H1 (cell line): ENCODE measurements at regions not wholly inside any gene's neighbourhood (a gene's known extent, or its start where the extent isn't known, plus 50 kb on each side); places are given as distances from the start of the nearest gene placed in this dataset.

Experiments
- CTCF ChIA-PET: fragments of 300-600 bp; sonication (Branson Sonifier 250); formaldehyde crosslinking; loops from one replicate; lab custom pipeline; 2021; ENCODE audit not compliant: partially characterized antibody; lab: Charles Lee
- POLR2A ChIA-PET: fragments of 300-600 bp; sonication (Branson Sonifier 250); formaldehyde crosslinking; loops from one replicate; lab custom pipeline; 2021; ENCODE audit warnings: inconsistent platforms; ENCODE audit not compliant: partially characterized antibody; lab: Charles Lee
- DNase-seq, 2 experiments: peaks; one replicate each; pipeline versions ENCODE4 v3.0.0 to v3.0.0-alpha.2; 2010 to 2022; ENCODE audit warnings: low spot score in 2 of 2, low read depth in 1 of 2, mixed read lengths in 1 of 2
- FAIRE-seq: peaks from 2 replicates; lab custom pipeline; 2011; peaks lifted over from hg19 to GRCh38; lab: Jason Lieb, UNC
- H2AFZ ChIP-seq: 2 replicates; pipeline ENCODE4 v1.8.1; 2012; ENCODE audit warnings: low read length, inconsistent platforms
- H2AK5ac ChIP-seq: 2 replicates; pipeline ENCODE4 v1.6.1; 2013; ENCODE audit warnings: low read depth, low read length
- H2BK120ac ChIP-seq: replicated peaks from 2 replicates; pipeline ENCODE3; 2013; ENCODE audit warnings: low read depth, low read length, inconsistent platforms
- H2BK12ac ChIP-seq: 2 replicates; pipeline ENCODE4 v1.6.1; 2013; ENCODE audit warnings: low read depth, low read length
- H2BK15ac ChIP-seq: 2 replicates; pipeline ENCODE4 v1.6.1; 2013; ENCODE audit warnings: low read length
- H2BK20ac ChIP-seq: 2 replicates; pipeline ENCODE4 v1.6.1; 2013; ENCODE audit warnings: low read length
- H2BK5ac ChIP-seq: 2 replicates; pipeline ENCODE4 v1.6.1; 2013; ENCODE audit warnings: low read depth, low read length
- H3K14ac ChIP-seq: 2 replicates; pipeline ENCODE4 v1.6.1; 2013; ENCODE audit warnings: inconsistent platforms; ENCODE audit not compliant: insufficient read length
- H3K18ac ChIP-seq: 2 replicates; pipeline ENCODE4 v1.6.1; 2013; ENCODE audit warnings: low read length; ENCODE audit errors: extremely low read depth
- H3K23ac ChIP-seq: 2 replicates; pipeline ENCODE4 v1.6.1; 2013; ENCODE audit warnings: inconsistent platforms; ENCODE audit not compliant: insufficient read length
- H3K23me2 ChIP-seq: 2 replicates; pipeline ENCODE4 v1.6.1; 2013; ENCODE audit warnings: low read depth, low read length
- H3K27ac ChIP-seq: 2 replicates; pipeline ENCODE4 v1.6.1; 2011; ENCODE audit warnings: low read depth, low read length, inconsistent platforms
- H3K27me3 ChIP-seq, 4 experiments: replicated peaks in 1 of 4; 1 replicate in 1 of 4; 2 replicates in 3 of 4; pipeline versions ENCODE4 v1.6.1 to v1.8.1; 2011 to 2013; ENCODE audit warnings: low read length in 3 of 4, mild to moderate bottlenecking in 3 of 4, inconsistent platforms in 2 of 4, mixed read lengths in 2 of 4, moderate library complexity in 1 of 4; ENCODE audit not compliant: control insufficient read depth in 3 of 4, insufficient read depth in 3 of 4; ENCODE audit errors: extremely low read depth in 1 of 4
- H3K36me3 ChIP-seq, 4 experiments: 2 replicates each; pipeline versions ENCODE4 v1.6.1 to v1.8.1; 2011 to 2013; ENCODE audit warnings: mild to moderate bottlenecking in 4 of 4, low read length in 3 of 4, moderate library complexity in 2 of 4, control low read depth in 1 of 4, inconsistent platforms in 1 of 4; ENCODE audit not compliant: insufficient read depth in 4 of 4, control insufficient read depth in 2 of 4
- H3K4ac ChIP-seq: replicated peaks from 2 replicates; pipeline ENCODE3; 2013; ENCODE audit warnings: low read length, low read depth, mixed read lengths, inconsistent platforms; ENCODE audit not compliant: insufficient read length
- H3K4me1 ChIP-seq, 4 experiments: replicated peaks in 1 of 4; 1 replicate in 1 of 4; 2 replicates in 3 of 4; pipeline versions ENCODE4 v1.6.1 to v1.8.1; 2011 to 2013; ENCODE audit warnings: low read length in 3 of 4, inconsistent platforms in 2 of 4, mixed read lengths in 1 of 4; ENCODE audit not compliant: insufficient read depth in 4 of 4, control insufficient read depth in 3 of 4
- H3K4me2 ChIP-seq, 2 experiments: 2 replicates each; pipeline versions ENCODE4 v1.6.1 to v1.8.1; 2011 to 2013; ENCODE audit warnings: low read depth in 2 of 2, low read length in 2 of 2, control low read depth in 1 of 2, inconsistent platforms in 1 of 2, mild to moderate bottlenecking in 1 of 2; ENCODE audit not compliant: insufficient read depth in 1 of 2
- H3K4me3 ChIP-seq, 4 experiments: fragments of 200-600, 300-600 bp in 1 of 4; sonication (generic), shearing (Covaris generic), sonication (Bioruptor Twin) in 1 of 4; 2 replicates each; pipeline versions ENCODE4 v1.5.1 to v1.8.1; 2011 to 2016; ENCODE audit warnings: low read length in 4 of 4, low read depth in 3 of 4, control low read depth in 2 of 4, inconsistent platforms in 2 of 4, mild to moderate bottlenecking in 2 of 4, mixed read lengths in 1 of 4, moderate library complexity in 1 of 4; ENCODE audit not compliant: insufficient read depth in 2 of 4; ENCODE audit errors: extremely low read depth in 1 of 4
- H3K56ac ChIP-seq: replicated peaks from 2 replicates; pipeline ENCODE3; 2013; ENCODE audit warnings: low read depth, mild to moderate bottlenecking, mixed read lengths, low read length, inconsistent platforms; ENCODE audit not compliant: insufficient read length
- H3K79me1 ChIP-seq: 2 replicates; pipeline ENCODE4 v1.6.1; 2013; ENCODE audit warnings: low read depth, low read length, control low read depth
- H3K79me2 ChIP-seq, 2 experiments: 2 replicates each; pipeline versions ENCODE4 v1.6.1 to v1.8.1; 2012 to 2013; ENCODE audit warnings: low read length in 2 of 2, mild to moderate bottlenecking in 2 of 2, inconsistent platforms in 1 of 2; ENCODE audit not compliant: insufficient read depth in 2 of 2, control insufficient read depth in 1 of 2
- H3K9ac ChIP-seq, 4 experiments: replicated peaks in 1 of 4; 1 replicate in 1 of 4; 2 replicates in 3 of 4; pipeline versions ENCODE4 v1.6.1 to v1.8.1; 2011 to 2013; ENCODE audit warnings: low read depth in 3 of 4, low read length in 3 of 4, control low read depth in 2 of 4, mild to moderate bottlenecking in 2 of 4, moderate library complexity in 2 of 4, inconsistent platforms in 1 of 4; ENCODE audit errors: extremely low read depth in 1 of 4
- H3K9me3 ChIP-seq, 2 experiments: 2 replicates each; pipeline versions ENCODE4 v1.6.1 to v1.8.1; 2012 to 2013; ENCODE audit warnings: mild to moderate bottlenecking in 2 of 2, moderate library complexity in 2 of 2, control low read depth in 1 of 2, inconsistent platforms in 1 of 2, low read depth in 1 of 2, low read length in 1 of 2, mixed read lengths in 1 of 2; ENCODE audit not compliant: insufficient read depth in 2 of 2
- H4K20me1 ChIP-seq, 2 experiments: replicated peaks in 1 of 2; 2 replicates each; pipeline versions ENCODE3 to v1.8.1; 2011 to 2013; ENCODE audit warnings: inconsistent platforms in 2 of 2, low read length in 2 of 2, mild to moderate bottlenecking in 1 of 2; ENCODE audit not compliant: insufficient read depth in 2 of 2, control insufficient read depth in 1 of 2
- H4K5ac ChIP-seq: 2 replicates; pipeline ENCODE4 v1.6.1; 2013; ENCODE audit warnings: low read length, low read depth, mixed read lengths, inconsistent platforms; ENCODE audit not compliant: insufficient read length
- H4K8ac ChIP-seq: 2 replicates; pipeline ENCODE4 v1.8.0; 2013; ENCODE audit warnings: mild to moderate bottlenecking, moderate library complexity, low read length, inconsistent platforms; ENCODE audit not compliant: insufficient read depth; ENCODE audit errors: extremely low read depth
- H4K91ac ChIP-seq: replicated peaks from 2 replicates; pipeline ENCODE3; 2013; ENCODE audit warnings: low read length, mixed read lengths, inconsistent platforms; ENCODE audit not compliant: insufficient read length
- KDM4A ChIP-seq: IDR thresholded peaks from one replicate; pipeline ENCODE4 v1.7.1; 2012; ENCODE audit warnings: low read depth, mild to moderate bottlenecking, moderate library complexity, low read length, inconsistent platforms; ENCODE audit not compliant: severe bottlenecking
- MAFK ChIP-seq: IDR thresholded peaks from 2 replicates; pipeline ENCODE4 v1.6.1; 2012; ENCODE audit warnings: low read depth, mild to moderate bottlenecking, improper control_type of control experiment, low read length
- NRF1 ChIP-seq: IDR thresholded peaks from 2 replicates; pipeline ENCODE4 v1.6.1; 2011; ENCODE audit warnings: mild to moderate bottlenecking, low read depth, low read length, improper control_type of control experiment

GRCh38 chr2:198825534-198825933 lies 632.2 kb downstream of the SATB2 start:
- Histone ChIP-seq H3K27me3 (no peaks in the 10 kb centered on the region), H4K91ac (no peak overlapping the region), H2BK15ac (no peak overlapping the region), H2BK120ac (no peak overlapping the region), H2BK5ac (no peak overlapping the region), H3K23me2 (no peaks in the 10 kb centered on the region), H3K56ac (no peak overlapping the region), H4K8ac (no peak overlapping the region), H2AFZ (no peak overlapping the region), H4K20me1 (no peaks in the 10 kb centered on the region), H3K4me2 (no peak overlapping the region), H3K36me3 (no peaks in the 10 kb centered on the region), H3K14ac (no peak overlapping the region), H3K79me1 (no peaks in the 10 kb centered on the region), H3K79me2 (no peaks in the 10 kb centered on the region), H3K4me3 (no peak overlapping the region), H3K4ac (no peak overlapping the region), H3K18ac (no peak overlapping the region), H3K9ac (no peak overlapping the region), H2AK5ac (no peak overlapping the region), H2BK20ac (no peak overlapping the region), H3K27ac (no peak overlapping the region), H3K9me3 (no peaks in the 10 kb centered on the region), H3K4me1 (no peaks in the 10 kb centered on the region), H2BK12ac (no peak overlapping the region), H4K5ac (no peak overlapping the region), H3K23ac (no peak overlapping the region)
- FAIRE-seq (no peak), DNase-seq (no peak)
- POLR2A ChIA-PET = no interaction called here
- CTCF ChIA-PET = no interaction called here
- TF ChIP-seq KDM4A (no peak), NRF1 (no peak), MAFK (peak; percentile 25; the same call in 1 of the 2 replicates)
